ENCODE measurements at regions not wholly inside any gene's neighbourhood (a gene's known extent, or its start where the extent isn't known, plus 50 kb on each side); places are given as distances from the start of the nearest gene placed in this dataset.

DNA sequence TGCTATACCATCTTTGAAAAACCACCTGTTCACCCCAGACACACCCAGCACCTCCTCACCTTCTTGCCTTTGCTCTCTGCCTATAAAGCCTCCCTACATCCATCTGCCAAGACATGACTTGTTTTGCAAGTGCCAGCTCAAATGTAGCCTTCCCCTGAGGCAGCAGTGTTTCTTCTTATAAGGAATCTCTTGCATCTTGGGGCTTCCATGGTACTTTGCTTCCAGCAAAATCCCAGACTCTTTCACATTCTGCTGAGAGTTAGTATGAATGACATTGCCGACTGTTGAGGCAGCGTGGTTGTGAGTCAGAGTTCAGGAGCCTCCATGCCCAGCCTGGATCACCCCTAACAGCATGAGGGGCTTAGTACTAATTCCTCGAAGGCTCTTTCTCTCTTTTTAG lies 217.4 kb upstream of the RUNX1 start:
- no peaks in the 10 kb centered on the region for H3K27me3 ChIP-seq (ENCODE audit: control insufficient read depth in 1 of 2, insufficient read depth in 2 of 2, low read length in 2 of 2)
- H4K20me1 ChIP-seq (ENCODE audit: insufficient read depth, low read length) = no peaks in the 10 kb centered on the region
- no peak overlapping the region for H2AFZ ChIP-seq (ENCODE audit: low read length)
- FAIRE-seq (no peak), DNase-seq (ENCODE audit: low spot score) (no peak), ATAC-seq (no peak)
- no peaks in the 10 kb centered on the region for H3K36me3 ChIP-seq (replicated peaks in 1 of 2; ENCODE audit: control insufficient read depth in 1 of 2, insufficient read depth in 2 of 2, low read length in 2 of 2)
- POLR2A ChIA-PET = no interaction called here
- in situ Hi-C loops (cut with HindIII; ENCODE audit: extremely low pct_ligation_motif_present, low pct_unique_long_range_greater_than_20kb) = no loop called here
- no peaks in the 10 kb centered on the region for H3K79me2 ChIP-seq (ENCODE audit: insufficient read depth, low read length)
- no TSS peak for BruUV-seq (replicated peaks)
- no peaks in the 10 kb centered on the region for H3K9me3 ChIP-seq (ENCODE audit: low read length)
- H3K4me2 ChIP-seq (ENCODE audit: low read depth, low read length) = no peak overlapping the region
- CTCF ChIA-PET (ENCODE audit: low intra/inter-chr PET ratio, low total read pairs) = no interaction called here
- no peak for TF ChIP-seq RNF2 (conservative IDR thresholded peaks at IDR 0.05; ENCODE audit: low read depth)
- TF ChIP-seq, protein P1, sequence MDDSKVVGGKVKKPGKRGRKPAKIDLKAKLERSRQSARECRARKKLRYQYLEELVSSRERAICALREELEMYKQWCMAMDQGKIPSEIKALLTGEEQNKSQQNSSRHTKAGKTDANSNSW (CRISPR knock-in tag; IDR thresholded peaks at IDR 0.05; ENCODE audit: borderline replicate concordance) = no peak
- no peak for TF ChIP-seq MED8 (CRISPR knock-in tag; IDR thresholded peaks at IDR 0.05; ENCODE audit: insufficient replicate concordance)
- TF ChIP-seq BCL6 (CRISPR knock-in tag; IDR thresholded peaks at IDR 0.05) = no peak
- TF ChIP-seq, protein P2, sequence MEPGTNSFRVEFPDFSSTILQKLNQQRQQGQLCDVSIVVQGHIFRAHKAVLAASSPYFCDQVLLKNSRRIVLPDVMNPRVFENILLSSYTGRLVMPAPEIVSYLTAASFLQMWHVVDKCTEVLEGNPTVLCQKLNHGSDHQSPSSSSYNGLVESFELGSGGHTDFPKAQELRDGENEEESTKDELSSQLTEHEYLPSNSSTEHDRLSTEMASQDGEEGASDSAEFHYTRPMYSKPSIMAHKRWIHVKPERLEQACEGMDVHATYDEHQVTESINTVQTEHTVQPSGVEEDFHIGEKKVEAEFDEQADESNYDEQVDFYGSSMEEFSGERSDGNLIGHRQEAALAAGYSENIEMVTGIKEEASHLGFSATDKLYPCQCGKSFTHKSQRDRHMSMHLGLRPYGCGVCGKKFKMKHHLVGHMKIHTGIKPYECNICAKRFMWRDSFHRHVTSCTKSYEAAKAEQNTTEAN (CRISPR knock-in tag; conservative IDR thresholded peaks at IDR 0.05) = no peak
- TF ChIP-seq ZNF383 (CRISPR knock-in tag; IDR thresholded peaks at IDR 0.05; ENCODE audit: borderline replicate concordance) = no peak
- TF ChIP-seq HMG20B (CRISPR knock-in tag; conservative IDR thresholded peaks at IDR 0.05) = no peak
- TF ChIP-seq ZNF260 (CRISPR knock-in tag; IDR thresholded peaks at IDR 0.05; ENCODE audit: borderline replicate concordance, low read depth) = no peak
- TF ChIP-seq ZNF3 (CRISPR knock-in tag; IDR thresholded peaks at IDR 0.05) = no peak
- no peak for TF ChIP-seq TEAD3 (CRISPR knock-in tag; optimal IDR thresholded peaks at IDR 0.05; ENCODE audit: borderline replicate concordance)
- no peak for TF ChIP-seq ZNF331 (CRISPR knock-in tag; IDR thresholded peaks at IDR 0.05)
- no peak for TF ChIP-seq ZNF878 (CRISPR knock-in tag; IDR thresholded peaks at IDR 0.05)
- TF ChIP-seq, protein P3, sequence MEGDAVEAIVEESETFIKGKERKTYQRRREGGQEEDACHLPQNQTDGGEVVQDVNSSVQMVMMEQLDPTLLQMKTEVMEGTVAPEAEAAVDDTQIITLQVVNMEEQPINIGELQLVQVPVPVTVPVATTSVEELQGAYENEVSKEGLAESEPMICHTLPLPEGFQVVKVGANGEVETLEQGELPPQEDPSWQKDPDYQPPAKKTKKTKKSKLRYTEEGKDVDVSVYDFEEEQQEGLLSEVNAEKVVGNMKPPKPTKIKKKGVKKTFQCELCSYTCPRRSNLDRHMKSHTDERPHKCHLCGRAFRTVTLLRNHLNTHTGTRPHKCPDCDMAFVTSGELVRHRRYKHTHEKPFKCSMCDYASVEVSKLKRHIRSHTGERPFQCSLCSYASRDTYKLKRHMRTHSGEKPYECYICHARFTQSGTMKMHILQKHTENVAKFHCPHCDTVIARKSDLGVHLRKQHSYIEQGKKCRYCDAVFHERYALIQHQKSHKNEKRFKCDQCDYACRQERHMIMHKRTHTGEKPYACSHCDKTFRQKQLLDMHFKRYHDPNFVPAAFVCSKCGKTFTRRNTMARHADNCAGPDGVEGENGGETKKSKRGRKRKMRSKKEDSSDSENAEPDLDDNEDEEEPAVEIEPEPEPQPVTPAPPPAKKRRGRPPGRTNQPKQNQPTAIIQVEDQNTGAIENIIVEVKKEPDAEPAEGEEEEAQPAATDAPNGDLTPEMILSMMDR (CRISPR knock-in tag; IDR thresholded peaks at IDR 0.05) = no peak
- TF ChIP-seq, protein P4, sequence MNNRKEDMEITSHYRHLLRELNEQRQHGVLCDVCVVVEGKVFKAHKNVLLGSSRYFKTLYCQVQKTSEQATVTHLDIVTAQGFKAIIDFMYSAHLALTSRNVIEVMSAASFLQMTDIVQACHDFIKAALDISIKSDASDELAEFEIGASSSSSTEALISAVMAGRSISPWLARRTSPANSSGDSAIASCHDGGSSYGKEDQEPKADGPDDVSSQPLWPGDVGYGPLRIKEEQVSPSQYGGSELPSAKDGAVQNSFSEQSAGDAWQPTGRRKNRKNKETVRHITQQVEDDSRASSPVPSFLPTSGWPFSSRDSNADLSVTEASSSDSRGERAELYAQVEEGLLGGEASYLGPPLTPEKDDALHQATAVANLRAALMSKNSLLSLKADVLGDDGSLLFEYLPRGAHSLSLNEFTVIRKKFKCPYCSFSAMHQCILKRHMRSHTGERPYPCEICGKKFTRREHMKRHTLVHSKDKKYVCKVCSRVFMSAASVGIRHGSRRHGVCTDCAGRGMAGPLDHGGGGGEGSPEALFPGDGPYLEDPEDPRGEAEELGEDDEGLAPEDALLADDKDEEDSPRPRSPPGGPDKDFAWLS (CRISPR knock-in tag; IDR thresholded peaks at IDR 0.05; ENCODE audit: borderline replicate concordance) = no peak
- intact Hi-C loops (cut with micrococcal nuclease; ENCODE audit: unreplicated experiment) = no loop called here
- WGBS (ENCODE audit: low lambda C conversion rate) = 68% methylated on average over 3 of the region's 3 CpGs
- H3K9ac ChIP-seq (ENCODE audit: insufficient read depth, low read depth, low read length) = no peak overlapping the region
- no peak overlapping the region for H3K27ac ChIP-seq (ENCODE audit: extremely low read length, insufficient read depth, low read length)
- no peak overlapping the region for H3K4me3 ChIP-seq (replicated peaks in 1 of 3; ENCODE audit: insufficient read depth in 1 of 3, low read depth in 2 of 3, low read length in 3 of 3)
- no peaks in the 10 kb centered on the region for H3K4me1 ChIP-seq (ENCODE audit: insufficient read depth, low read length)

All from HepG2 (cell line).